HepG2 (cell line): ENCODE measurements at regions not wholly inside any gene's neighbourhood (a gene's known extent, or its start where the extent isn't known, plus 50 kb on each side); places are given as distances from the start of the nearest gene placed in this dataset.

Experiments
- ATAC-seq: fragments of 200-7000 bp; cut with Tn5 transposase; 3 replicates; pipeline ENCODE4 v1.9.1; 2020; ENCODE audit warnings: mild to moderate bottlenecking, moderate library complexity
- BruUV-seq: library from RNA; stranded (reverse); fragments of 400-500 nt; replicated peaks from 2 replicates; lab custom pipeline; 2021; lab: Mats Ljungman, UMichigan
- CTCF ChIA-PET: fragments of 300-600 bp; formaldehyde crosslinking; extraction: SDS; loops from one replicate; lab custom pipeline; 2021; ENCODE audit warnings: low total read pairs, inconsistent platforms, low intra/inter-chr PET ratio; lab: Yijun Ruan, JAX
- POLR2A ChIA-PET: fragments of 350-600 bp; sonication (Branson Sonifier 250); formaldehyde crosslinking; loops from one replicate; lab custom pipeline; 2020; ENCODE audit warnings: antibody characterized with exemption, inconsistent platforms; lab: Yijun Ruan, JAX
- DNase-seq: peaks from one replicate; pipeline ENCODE4 v3.0.0-alpha.2; 2015; ENCODE audit warnings: low spot score
- FAIRE-seq: peaks from 3 replicates; lab custom pipeline; 2011; peaks lifted over from hg19 to GRCh38; lab: Jason Lieb, UNC
- H2AFZ ChIP-seq: one replicate; pipeline ENCODE4 v1.6.1; 2011; ENCODE audit warnings: low read length, inconsistent platforms
- H3K27ac ChIP-seq: fragments of 300-600 bp; 3 replicates; pipeline ENCODE4 v1.8.0; 2011; ENCODE audit warnings: mixed run types, mild to moderate bottlenecking, mixed read lengths, low read length, inconsistent platforms; ENCODE audit not compliant: insufficient read depth; ENCODE audit errors: extremely low read length
- H3K27me3 ChIP-seq, 2 experiments: fragments of 200-600 bp in 1 of 2; 2 replicates in 1 of 2; 3 replicates in 1 of 2; pipeline versions ENCODE4 v1.6.0 to v1.8.0; 2011; ENCODE audit warnings: low read length in 2 of 2, mild to moderate bottlenecking in 2 of 2, moderate library complexity in 2 of 2, inconsistent platforms in 1 of 2; ENCODE audit not compliant: insufficient read depth in 2 of 2, control insufficient read depth in 1 of 2
- H3K36me3 ChIP-seq, 2 experiments: fragments of 200-600 bp in 1 of 2; replicated peaks in 1 of 2; 2 replicates in 1 of 2; 3 replicates in 1 of 2; pipeline versions ENCODE4 v1.5.1 to v1.8.0; 2011; ENCODE audit warnings: low read length in 2 of 2, inconsistent platforms in 1 of 2; ENCODE audit not compliant: insufficient read depth in 2 of 2, control insufficient read depth in 1 of 2
- H3K4me1 ChIP-seq: 2 replicates; pipeline ENCODE4 v1.5.1; 2012; ENCODE audit warnings: low read length, inconsistent platforms; ENCODE audit not compliant: insufficient read depth
- H3K4me2 ChIP-seq: 2 replicates; pipeline ENCODE4 v1.6.0; 2011; ENCODE audit warnings: low read depth, low read length, inconsistent platforms
- H3K4me3 ChIP-seq, 3 experiments: fragments of 200-600 bp in 1 of 3; sonication (generic), shearing (Covaris generic) in 1 of 3; replicated peaks in 1 of 3; 2 replicates each; pipeline ENCODE4 v1.5.1; 2011 to 2016; ENCODE audit warnings: low read length in 3 of 3, inconsistent platforms in 2 of 3, low read depth in 2 of 3, mild to moderate bottlenecking in 2 of 3, control low read depth in 1 of 3, mixed read lengths in 1 of 3; ENCODE audit not compliant: insufficient read depth in 1 of 3
- H3K79me2 ChIP-seq: one replicate; pipeline ENCODE4 v1.6.1; 2011; ENCODE audit warnings: low read length, inconsistent platforms; ENCODE audit not compliant: insufficient read depth
- H3K9ac ChIP-seq: 2 replicates; pipeline ENCODE4 v1.6.0; 2011; ENCODE audit warnings: mild to moderate bottlenecking, low read depth, low read length, inconsistent platforms; ENCODE audit not compliant: insufficient read depth
- H3K9me3 ChIP-seq: 2 replicates; pipeline ENCODE4 v1.5.1; 2012; ENCODE audit warnings: mild to moderate bottlenecking, low read length
- H4K20me1 ChIP-seq: 2 replicates; pipeline ENCODE4 v1.6.0; 2011; ENCODE audit warnings: inconsistent platforms, mild to moderate bottlenecking, low read length, moderate library complexity; ENCODE audit not compliant: insufficient read depth
- WGBS: methylation state at CpG from one replicate; pipeline ENCODE4 v1.1.6; 2017; ENCODE audit warnings: low lambda C conversion rate; 5-methylcytosine and 5-hydroxymethylcytosine counted together
- in situ Hi-C: cut with HindIII; loops from 2 replicates; pipeline ENCODE4 v1.10.0; 2017; ENCODE audit warnings: low pct_unique_long_range_greater_than_20kb; ENCODE audit not compliant: extremely low pct_ligation_motif_present
- intact Hi-C: fragments of 100-400 bp; cut with micrococcal nuclease; formaldehyde crosslinking; loops from one replicate; pipeline ENCODE4 v1.10.0; 2022; ENCODE audit not compliant: unreplicated experiment
- TF ChIP-seq, protein P1 (sequence below): sonication (generic); formaldehyde crosslinking; IDR thresholded peaks from 2 replicates; pipeline ENCODE4 v1.4.0; 2020; ENCODE audit warnings: mild to moderate bottlenecking, missing genetic modification reagents
- TF ChIP-seq, protein P2 (sequence below): sonication (generic); formaldehyde crosslinking; conservative IDR thresholded peaks from 2 replicates; pipeline ENCODE4 v1.8.0; 2022; ENCODE audit warnings: mild to moderate bottlenecking, moderate library complexity, missing genetic modification reagents
- TF ChIP-seq, protein P3 (sequence below): sonication (generic); formaldehyde crosslinking; IDR thresholded peaks from 2 replicates; pipeline ENCODE4 v1.4.0; 2020; ENCODE audit warnings: mild to moderate bottlenecking, missing genetic modification reagents

DNA sequence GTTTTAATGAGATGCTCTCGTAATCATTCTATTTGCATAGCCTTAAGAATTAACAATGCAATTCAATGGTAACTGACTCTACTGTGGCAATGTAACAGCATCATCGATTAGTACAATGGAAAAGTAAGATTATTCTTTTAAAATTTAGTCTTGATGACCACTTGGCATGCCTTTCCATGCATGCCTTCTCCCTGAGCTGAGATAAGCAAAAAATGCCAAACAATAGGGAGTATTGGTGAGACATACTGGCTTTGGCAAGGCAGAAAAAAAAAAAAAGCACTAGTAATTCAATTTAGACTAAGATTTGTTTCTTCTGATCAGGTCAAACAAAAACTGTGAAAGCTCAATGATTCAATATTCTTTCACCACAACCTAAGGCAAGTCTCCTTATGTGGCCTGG is 110.8 kb upstream of the TRIB2 start:
- Histone ChIP-seq H3K27ac (no peak overlapping the region), H3K4me2 (no peak overlapping the region), H3K79me2 (no peaks in the 10 kb centered on the region), H3K9ac (no peak overlapping the region), H3K27me3 (no peaks in the 10 kb centered on the region), H4K20me1 (no peaks in the 10 kb centered on the region), H3K4me3 (no peak overlapping the region), H2AFZ (no peak overlapping the region)
- ChIA-PET CTCF (no interaction called here), POLR2A (no interaction called here)
- BruUV-seq: no TSS peak
- DNase-seq: no peak
- intact Hi-C loops: no loop called here
- ATAC-seq: no peak
- TF ChIP-seq, protein P1, sequence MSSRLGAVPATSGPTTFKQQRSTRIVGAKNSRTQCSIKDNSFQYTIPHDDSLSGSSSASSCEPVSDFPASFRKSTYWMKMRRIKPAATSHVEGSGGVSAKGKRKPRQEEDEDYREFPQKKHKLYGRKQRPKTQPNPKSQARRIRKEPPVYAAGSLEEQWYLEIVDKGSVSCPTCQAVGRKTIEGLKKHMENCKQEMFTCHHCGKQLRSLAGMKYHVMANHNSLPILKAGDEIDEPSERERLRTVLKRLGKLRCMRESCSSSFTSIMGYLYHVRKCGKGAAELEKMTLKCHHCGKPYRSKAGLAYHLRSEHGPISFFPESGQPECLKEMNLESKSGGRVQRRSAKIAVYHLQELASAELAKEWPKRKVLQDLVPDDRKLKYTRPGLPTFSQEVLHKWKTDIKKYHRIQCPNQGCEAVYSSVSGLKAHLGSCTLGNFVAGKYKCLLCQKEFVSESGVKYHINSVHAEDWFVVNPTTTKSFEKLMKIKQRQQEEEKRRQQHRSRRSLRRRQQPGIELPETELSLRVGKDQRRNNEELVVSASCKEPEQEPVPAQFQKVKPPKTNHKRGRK: no peak
- TF ChIP-seq, protein P2, sequence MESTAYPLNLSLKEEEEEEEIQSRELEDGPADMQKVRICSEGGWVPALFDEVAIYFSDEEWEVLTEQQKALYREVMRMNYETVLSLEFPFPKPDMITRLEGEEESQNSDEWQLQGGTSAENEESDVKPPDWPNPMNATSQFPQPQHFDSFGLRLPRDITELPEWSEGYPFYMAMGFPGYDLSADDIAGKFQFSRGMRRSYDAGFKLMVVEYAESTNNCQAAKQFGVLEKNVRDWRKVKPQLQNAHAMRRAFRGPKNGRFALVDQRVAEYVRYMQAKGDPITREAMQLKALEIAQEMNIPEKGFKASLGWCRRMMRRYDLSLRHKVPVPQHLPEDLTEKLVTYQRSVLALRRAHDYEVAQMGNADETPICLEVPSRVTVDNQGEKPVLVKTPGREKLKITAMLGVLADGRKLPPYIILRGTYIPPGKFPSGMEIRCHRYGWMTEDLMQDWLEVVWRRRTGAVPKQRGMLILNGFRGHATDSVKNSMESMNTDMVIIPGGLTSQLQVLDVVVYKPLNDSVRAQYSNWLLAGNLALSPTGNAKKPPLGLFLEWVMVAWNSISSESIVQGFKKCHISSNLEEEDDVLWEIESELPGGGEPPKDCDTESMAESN (CRISPR knock-in tag): no peak
- TF ChIP-seq, protein P3, sequence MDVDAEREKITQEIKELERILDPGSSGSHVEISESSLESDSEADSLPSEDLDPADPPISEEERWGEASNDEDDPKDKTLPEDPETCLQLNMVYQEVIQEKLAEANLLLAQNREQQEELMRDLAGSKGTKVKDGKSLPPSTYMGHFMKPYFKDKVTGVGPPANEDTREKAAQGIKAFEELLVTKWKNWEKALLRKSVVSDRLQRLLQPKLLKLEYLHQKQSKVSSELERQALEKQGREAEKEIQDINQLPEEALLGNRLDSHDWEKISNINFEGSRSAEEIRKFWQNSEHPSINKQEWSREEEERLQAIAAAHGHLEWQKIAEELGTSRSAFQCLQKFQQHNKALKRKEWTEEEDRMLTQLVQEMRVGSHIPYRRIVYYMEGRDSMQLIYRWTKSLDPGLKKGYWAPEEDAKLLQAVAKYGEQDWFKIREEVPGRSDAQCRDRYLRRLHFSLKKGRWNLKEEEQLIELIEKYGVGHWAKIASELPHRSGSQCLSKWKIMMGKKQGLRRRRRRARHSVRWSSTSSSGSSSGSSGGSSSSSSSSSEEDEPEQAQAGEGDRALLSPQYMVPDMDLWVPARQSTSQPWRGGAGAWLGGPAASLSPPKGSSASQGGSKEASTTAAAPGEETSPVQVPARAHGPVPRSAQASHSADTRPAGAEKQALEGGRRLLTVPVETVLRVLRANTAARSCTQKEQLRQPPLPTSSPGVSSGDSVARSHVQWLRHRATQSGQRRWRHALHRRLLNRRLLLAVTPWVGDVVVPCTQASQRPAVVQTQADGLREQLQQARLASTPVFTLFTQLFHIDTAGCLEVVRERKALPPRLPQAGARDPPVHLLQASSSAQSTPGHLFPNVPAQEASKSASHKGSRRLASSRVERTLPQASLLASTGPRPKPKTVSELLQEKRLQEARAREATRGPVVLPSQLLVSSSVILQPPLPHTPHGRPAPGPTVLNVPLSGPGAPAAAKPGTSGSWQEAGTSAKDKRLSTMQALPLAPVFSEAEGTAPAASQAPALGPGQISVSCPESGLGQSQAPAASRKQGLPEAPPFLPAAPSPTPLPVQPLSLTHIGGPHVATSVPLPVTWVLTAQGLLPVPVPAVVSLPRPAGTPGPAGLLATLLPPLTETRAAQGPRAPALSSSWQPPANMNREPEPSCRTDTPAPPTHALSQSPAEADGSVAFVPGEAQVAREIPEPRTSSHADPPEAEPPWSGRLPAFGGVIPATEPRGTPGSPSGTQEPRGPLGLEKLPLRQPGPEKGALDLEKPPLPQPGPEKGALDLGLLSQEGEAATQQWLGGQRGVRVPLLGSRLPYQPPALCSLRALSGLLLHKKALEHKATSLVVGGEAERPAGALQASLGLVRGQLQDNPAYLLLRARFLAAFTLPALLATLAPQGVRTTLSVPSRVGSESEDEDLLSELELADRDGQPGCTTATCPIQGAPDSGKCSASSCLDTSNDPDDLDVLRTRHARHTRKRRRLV (CRISPR knock-in tag): no peak
- TF ChIP-seq, all 625 proteins: peak for 0
- no peak for FAIRE-seq
- WGBS: 24% methylated on average over 2 of the region's 2 CpGs
- H3K9me3 ChIP-seq: no peaks in the 10 kb centered on the region
- in situ Hi-C loops: no loop called here
- no peaks in the 10 kb centered on the region for H3K36me3 ChIP-seq
- no peaks in the 10 kb centered on the region for H3K4me1 ChIP-seq
